ENCODE measurements at regions not wholly inside any gene's neighbourhood (a gene's known extent, or its start where the extent isn't known, plus 50 kb on each side); places are given as distances from the start of the nearest gene placed in this dataset.

DNA sequence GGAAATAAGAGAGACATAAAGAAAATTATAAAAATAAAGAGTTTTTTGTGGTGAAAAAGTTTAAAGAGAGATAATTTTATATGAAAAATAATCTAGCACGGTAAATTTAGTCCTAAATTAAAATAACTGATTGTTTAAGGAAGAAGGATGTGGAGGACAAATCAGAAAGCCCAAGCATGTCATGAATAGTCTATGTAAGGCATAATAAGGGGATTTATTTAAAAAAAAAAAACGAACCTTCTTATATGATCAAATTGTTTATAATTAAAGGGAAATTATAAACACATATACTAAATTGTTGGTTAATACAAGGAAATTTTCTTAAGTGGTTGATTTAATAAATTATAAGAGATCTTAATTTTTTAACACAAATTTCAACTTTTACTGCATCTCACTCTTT is 551.8 kb upstream of the TYRP1 start:
- DNase-seq (ENCODE audit: low read depth) = no peak

DNA sequence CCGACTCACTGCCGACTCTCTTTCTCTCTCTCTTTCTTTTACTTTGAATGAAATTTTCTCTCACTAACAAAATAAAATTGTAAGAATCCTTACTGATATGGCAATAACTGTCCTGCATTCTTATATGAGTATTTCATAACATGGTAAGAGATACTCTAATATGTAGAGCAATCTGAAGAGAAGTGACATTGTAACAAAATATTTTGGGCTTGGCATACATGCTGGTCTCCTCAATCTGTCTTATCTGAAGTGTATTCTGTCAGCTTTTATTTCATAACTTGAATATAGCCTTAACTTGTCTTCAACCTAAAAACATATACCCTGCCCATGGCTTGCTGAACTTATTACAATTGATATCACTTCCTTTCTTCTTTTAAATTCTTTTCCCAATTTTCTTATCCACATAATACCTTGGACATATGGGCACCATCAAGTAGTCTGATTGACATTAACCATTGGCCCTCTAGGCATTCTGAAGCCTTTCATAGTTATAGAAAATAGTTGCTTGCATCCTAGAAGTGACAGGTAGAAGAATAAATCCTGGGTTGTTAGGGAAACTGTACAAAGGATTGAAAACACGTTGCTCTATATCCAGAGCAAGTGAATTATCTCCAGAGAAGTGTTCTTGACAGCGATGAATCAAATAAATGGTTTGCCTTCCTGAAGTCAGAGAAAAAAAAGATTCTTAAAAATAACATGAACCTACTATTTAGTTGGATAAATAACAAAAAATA is 537.6 kb upstream of the TYRP1 start:
- no peak for DNase-seq (ENCODE audit: low read depth)

DNA sequence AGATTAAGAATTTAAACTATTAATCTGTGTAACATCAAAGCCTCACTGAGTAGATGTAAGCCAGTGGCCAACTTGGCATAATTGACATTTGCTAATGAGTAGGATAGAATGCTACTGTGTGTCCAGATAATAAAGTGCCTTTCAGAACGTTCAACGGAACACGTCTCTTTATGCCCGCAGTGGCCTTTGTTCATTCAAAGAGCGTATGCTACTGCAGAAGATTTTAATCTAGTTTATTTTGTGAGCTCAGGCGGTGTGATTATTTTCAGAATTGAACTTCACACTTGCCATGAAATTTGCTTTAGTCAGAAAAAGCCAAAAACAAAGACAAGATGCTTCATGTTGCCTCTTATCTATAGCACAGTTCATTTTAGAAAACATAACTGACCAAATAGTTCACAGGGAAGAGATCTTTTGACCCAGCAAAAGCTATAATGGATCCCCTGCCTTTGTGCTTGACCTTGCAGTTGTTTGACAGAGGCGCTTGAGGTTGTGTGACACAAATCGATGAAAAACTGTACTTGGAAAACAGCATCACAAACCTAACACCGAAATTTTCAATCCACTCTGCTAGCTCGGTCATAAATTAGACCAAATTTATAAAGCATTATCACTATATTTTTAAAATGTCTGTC is 530.9 kb upstream of the TYRP1 start:
- no peak for DNase-seq (ENCODE audit: low read depth)

GRCh38 chr9:12163723-12164458 is 529.3 kb upstream of the TYRP1 start:
- DNase-seq (ENCODE audit: low read depth) = no peak

DNA sequence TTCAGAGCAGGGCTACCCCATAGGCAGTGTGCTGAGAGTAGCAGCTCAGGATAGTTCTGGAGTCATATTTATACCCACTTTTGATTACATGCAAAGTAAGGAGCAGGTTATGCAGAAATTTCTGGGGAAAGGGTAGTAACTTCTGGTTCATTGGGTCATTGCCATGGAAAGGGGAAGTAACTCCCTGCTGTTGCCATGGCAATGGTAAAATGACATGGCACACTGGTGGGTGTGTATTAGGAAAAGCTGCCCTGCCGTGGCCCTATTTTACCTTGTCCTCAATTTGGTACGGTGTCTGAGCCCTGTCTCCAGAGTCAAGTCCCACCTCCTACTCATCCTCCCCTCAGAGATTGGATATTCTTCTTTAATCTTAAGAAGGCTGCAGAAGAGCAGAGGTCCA is 526.7 kb upstream of the TYRP1 start:
- no peak for DNase-seq (ENCODE audit: low read depth)

DNA sequence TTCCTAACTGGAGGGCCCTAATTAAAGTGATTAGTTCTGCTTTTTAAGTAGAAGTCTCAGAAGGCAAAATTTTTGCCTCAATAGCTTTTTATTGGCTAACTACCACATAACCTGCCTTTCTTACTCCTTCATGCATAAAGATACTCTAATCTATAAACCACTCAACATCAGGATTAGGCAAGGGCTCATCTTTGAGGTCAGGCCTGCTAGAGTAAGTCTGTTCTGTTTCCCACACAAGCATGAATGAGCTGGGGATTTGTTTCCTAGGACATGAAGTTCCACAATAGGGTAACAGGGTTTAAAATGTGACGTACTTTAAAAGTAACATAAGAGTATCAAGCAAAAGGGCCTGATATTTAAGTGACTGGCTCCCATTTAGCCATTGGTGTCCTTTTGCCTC is 522.7 kb upstream of the TYRP1 start:
- DNase-seq (ENCODE audit: low read depth) = no peak

DNA sequence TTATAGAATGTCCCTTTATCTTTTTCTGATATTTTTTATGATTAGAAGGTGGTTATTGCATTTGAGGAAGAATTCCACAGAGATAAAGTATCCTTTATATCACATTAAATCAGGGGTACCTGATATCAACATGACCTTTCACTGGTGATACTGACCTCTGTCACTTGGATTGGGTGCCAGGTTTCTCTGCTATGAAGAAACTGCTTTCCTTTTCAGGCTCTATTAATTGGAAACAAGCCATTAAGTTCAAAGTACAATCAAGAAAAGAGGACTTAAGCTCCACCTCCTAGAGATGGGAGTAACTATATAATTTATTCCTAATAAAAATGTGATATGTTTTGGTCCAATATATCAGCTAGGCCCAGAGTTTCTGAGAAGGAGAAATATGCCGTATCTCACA is 514.6 kb upstream of the TYRP1 start:
- no peak for DNase-seq (ENCODE audit: low read depth)

DNA sequence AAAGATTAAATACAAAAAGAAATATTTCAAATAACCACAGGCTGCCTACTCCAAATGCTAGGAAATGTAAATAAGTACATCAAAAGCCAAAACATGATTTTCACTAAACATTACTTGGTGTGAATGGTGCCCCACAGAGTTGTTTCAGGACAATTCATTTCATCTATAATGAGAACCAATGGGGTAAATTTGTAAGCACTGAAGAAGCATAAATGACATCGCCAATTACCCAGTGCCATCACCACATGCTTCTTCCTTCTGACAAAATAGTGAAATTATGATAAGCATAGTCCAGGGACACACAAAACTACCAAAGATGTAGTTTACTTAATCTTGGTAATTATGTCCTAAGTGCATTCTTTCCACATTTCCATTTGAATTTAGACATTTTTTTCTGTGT is 510.4 kb upstream of the TYRP1 start:
- DNase-seq (ENCODE audit: low read depth) = no peak

- DNase-seq (ENCODE audit: low read depth) = no peak
Measured at GRCh38 chr9:12183321-12183720, 509.9 kb upstream of the TYRP1 start.

DNA sequence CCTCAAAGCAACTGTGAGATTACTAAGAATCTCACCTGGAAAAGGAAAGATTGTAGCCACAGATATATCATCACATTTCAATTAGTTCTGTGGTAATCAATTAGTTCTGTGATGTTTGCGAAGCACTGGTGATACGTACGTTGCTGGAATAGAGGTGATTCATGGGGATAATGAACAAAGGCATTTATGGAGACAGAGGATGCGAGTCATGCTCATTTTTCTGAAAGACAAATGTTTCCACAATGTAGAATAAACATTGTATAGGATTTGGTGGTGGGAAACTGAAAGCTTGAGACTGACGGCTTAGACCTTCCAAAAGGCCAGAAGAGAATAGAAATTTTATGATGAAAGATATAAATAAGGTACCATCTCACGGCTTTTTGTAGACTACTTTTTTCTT is 507.3 kb upstream of the TYRP1 start:
- no peak for DNase-seq (ENCODE audit: low read depth)

DNA sequence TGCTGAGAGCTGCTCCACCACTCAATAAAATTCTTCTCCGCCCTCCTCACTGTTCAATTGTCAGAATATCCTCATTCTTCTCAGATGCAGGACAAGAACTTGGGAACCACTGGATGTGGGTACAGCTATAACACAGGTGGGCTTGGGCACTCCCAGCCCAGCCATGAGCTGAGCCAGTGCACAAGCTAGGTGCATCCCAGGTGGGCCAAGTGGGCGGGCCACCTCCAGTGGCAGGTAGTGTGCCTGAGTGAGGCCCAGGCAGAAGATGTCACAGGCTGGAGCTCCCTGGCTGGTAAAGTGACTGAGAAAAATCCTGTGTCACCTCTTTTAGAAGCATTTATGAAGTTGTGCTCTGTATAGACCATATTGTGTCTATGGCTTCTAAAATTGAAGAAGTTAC is 501.6 kb upstream of the TYRP1 start:
- DNase-seq (ENCODE audit: low read depth) = no peak

DNA sequence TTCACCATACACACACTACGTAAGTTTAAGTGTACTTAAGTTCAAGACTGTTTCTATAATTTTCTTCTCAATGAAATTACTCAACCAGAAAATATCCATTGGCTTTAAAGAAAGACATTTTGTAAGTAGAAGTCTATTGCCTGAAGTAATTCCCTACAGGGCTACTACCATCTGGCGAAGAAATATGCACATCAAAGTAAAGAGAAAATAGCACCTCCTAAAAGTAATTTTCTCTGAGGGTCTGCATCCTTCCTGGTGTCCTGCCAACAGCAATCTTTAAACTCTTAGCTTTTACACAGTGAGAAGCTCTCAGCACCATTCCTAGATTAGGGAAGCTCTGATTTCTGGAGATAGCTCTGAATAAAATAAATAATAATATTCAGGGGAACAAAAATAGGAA is 498.5 kb upstream of the TYRP1 start:
- no peak for DNase-seq (ENCODE audit: low read depth)

GRCh38 chr9:12195456-12195855 is 497.7 kb upstream of the TYRP1 start:
- no peak for DNase-seq (ENCODE audit: low read depth)

- DNase-seq (ENCODE audit: low read depth) = no peak
Measured at GRCh38 chr9:12204512-12204911, 488.7 kb upstream of the TYRP1 start.

DNA sequence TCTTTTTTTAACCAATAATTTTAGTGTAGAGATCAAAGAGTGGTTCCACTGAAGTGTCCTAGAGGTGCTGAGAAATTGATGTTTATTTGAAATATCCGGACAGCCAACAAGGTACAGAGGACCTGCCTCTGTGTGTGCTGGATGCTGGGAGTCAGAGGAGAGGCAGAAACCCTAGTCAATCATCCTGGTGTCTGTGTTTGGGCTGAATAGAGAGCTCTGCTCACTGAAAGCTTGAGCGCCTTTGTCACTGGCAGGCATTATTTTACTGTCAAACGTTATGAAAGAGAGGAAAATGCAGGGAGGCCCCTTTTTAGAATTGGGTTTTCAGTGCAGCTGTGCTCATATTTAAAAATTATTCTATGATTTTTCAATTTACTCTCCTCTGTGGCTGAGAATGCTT is 480.3 kb upstream of the TYRP1 start:
- DNase-seq (ENCODE audit: low read depth) = no peak

GRCh38 chr9:12221470-12221869 is 471.7 kb upstream of the TYRP1 start:
- no peak for DNase-seq (ENCODE audit: low read depth)

DNA sequence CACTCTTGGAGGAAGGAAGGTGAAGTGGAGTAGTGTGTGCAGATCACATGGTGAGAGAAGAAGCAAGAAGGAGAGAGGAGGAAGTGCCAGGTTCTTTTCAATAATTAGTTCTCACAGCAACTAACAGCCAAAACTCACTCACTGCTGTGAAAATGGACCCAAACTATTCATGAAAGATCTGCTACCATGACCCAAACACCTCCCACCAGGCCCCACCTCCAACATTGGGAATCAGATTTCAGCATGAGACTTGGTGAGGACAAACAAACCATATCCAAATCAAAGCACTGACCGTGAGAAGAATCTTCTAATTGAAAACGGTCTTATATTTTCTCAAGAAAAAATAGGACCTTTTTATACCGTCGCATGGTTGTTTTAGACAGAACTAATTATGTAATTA is 468.7 kb upstream of the TYRP1 start:
- no peak for DNase-seq (ENCODE audit: low read depth)

DNA sequence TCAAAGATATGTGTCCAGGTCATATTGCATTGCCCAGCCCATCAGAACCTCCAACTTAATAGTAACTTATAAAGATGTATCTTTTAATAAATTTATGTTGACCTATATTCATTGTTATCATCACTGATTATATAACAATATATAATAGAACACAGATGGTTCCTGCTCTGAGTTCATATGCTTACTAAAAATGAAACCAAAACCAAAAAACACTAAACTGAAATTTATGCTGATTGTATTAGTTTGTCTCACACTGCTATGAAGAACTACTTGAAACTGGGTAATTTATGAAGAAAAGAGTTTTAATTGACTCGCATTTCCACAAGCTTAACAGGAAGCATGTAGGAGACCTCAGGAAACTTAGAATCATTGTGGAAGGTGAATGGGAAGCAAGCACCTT is 462.5 kb upstream of the TYRP1 start:
- no peak for DNase-seq (ENCODE audit: low read depth)

DNA sequence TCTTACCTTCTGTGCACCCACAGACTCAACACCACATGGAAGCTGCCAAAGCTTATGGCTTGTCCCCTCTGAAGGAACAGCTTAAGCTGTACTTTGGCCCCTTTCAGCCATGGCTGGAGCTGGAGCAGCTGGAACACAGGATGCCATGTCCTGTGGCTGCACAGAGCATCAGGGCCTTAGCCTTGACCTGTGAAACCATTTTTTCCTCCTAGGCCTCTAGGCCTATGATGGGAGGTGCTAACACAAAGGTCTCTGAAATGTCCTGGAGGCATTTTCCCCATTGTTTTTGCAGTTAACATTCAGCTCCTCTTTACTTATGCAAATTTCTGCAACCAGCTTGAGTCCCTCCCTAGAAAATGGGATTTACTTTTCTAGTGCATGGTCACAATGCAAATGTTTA is 461.4 kb upstream of the TYRP1 start:
- DNase-seq (ENCODE audit: low read depth) = no peak

DNA sequence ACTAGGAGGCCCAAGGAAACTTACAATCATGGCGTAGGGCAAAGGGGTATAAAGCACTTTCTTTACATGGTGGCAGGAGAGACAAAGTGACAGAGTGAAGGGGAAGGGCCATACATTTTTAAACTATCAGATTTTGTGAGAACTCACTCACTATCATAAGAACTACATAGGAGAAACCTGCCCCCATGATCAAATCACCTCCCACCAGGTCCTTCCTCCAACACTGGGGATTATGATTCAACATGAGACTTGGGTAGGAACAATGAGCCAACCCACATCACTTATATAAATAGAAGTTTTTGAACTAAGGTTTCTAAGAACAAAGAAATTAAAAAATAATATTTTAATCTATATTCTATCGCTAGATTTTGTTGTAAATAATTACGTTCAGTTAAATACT is 460.3 kb upstream of the TYRP1 start:
- no peak for DNase-seq (ENCODE audit: low read depth)

DNA sequence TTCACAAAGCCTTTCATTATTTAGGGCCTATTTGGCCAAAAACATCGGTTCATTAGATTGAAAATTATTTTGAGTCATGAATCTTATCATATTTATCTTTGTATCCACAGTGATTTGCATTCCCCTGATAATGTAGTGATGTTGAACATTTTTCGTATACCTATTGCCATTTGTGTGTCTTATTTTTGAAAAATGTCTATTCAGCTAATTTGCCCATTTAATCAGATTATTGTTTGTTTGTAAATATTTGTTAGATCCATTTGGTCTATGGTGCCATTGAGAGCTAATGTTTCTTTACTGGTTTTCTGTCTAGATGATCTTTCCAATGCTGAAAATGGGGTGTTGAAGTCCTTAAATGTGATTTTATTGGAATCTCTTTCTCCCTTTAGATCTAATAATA is 439.2 kb upstream of the TYRP1 start:
- no peak for DNase-seq (ENCODE audit: low read depth)

DNA sequence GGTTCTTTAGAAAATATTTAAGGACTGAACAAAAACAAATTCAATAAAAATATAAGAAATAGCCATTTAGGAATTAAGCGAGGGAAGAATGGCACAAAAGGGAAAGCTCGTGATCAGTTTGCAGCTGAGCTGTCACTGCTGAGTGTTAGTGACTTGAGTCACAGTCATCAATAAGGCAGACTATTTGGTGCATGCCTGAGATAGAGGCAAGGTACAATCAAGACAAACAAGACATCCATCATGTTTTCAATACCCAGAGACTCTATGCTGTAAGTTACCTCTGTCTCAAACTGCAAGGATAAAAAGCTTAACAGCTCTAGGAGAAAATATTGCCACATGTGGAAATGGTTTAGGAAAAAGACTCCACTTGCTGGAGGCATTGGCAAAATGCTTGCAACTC is 426.4 kb upstream of the TYRP1 start:
- DNase-seq (ENCODE audit: low read depth) = no peak

- no peak for DNase-seq (ENCODE audit: low read depth)
Measured at GRCh38 chr9:12271421-12271891, 421.7 kb upstream of the TYRP1 start.

All from HS-27A (cell line).